ENCODE measurements at regions not wholly inside any gene's neighbourhood (a gene's known extent, or its start where the extent isn't known, plus 50 kb on each side); places are given as distances from the start of the nearest gene placed in this dataset.

- no peak for ATAC-seq
- TF ChIP-seq ARNTL (CRISPR knock-in tag; IDR thresholded peaks at IDR 0.05; ENCODE audit: borderline replicate concordance, low read depth): no peak
- no peak for TF ChIP-seq ZFP3 (CRISPR knock-in tag; IDR thresholded peaks at IDR 0.05)
- TF ChIP-seq SNAI2 (CRISPR knock-in tag; IDR thresholded peaks at IDR 0.05): no peak
- TF ChIP-seq ZC3H10 (CRISPR knock-in tag; IDR thresholded peaks at IDR 0.05): no peak
- no peak for TF ChIP-seq ESRRG (CRISPR knock-in tag; IDR thresholded peaks at IDR 0.05)
- TF ChIP-seq OSR1 (CRISPR knock-in tag; IDR thresholded peaks at IDR 0.05): no peak
- TF ChIP-seq PATZ1 (CRISPR knock-in tag; IDR thresholded peaks at IDR 0.05; ENCODE audit: borderline replicate concordance): no peak
- no peak for TF ChIP-seq CREB5 (CRISPR knock-in tag; IDR thresholded peaks at IDR 0.05; ENCODE audit: low read depth)
- TF ChIP-seq GLIS3 (CRISPR knock-in tag; IDR thresholded peaks at IDR 0.05): no peak
- no peak for TF ChIP-seq TCF4 (CRISPR knock-in tag; IDR thresholded peaks at IDR 0.05; ENCODE audit: borderline replicate concordance)
- TF ChIP-seq ZNF8 (CRISPR knock-in tag; IDR thresholded peaks at IDR 0.05): no peak
- no peak for TF ChIP-seq TOX (CRISPR knock-in tag; IDR thresholded peaks at IDR 0.05; ENCODE audit: borderline replicate concordance)
- TF ChIP-seq POU6F1 (CRISPR knock-in tag; IDR thresholded peaks at IDR 0.05; ENCODE audit: borderline replicate concordance, low read depth): no peak
These were observed 357.6 kb upstream of the ARID1B start for GRCh38 chr6:156419594-156419993.

GRCh38 chr6:156418253-156418652 is 358.9 kb upstream of the ARID1B start:
- TF ChIP-seq BACH2 (CRISPR knock-in tag; IDR thresholded peaks at IDR 0.05; ENCODE audit: borderline replicate concordance) (no peak), ESRRG (CRISPR knock-in tag; IDR thresholded peaks at IDR 0.05) (no peak), PPARA (CRISPR knock-in tag; IDR thresholded peaks at IDR 0.05; ENCODE audit: borderline replicate concordance) (no peak), TCF4 (CRISPR knock-in tag; IDR thresholded peaks at IDR 0.05; ENCODE audit: borderline replicate concordance) (no peak), CSDC2 (CRISPR knock-in tag; IDR thresholded peaks at IDR 0.05) (no peak), CSRNP3 (CRISPR knock-in tag; IDR thresholded peaks at IDR 0.05) (no peak), ZC3H10 (CRISPR knock-in tag; IDR thresholded peaks at IDR 0.05) (no peak), ZNF8 (CRISPR knock-in tag; IDR thresholded peaks at IDR 0.05) (no peak), ZNF70 (CRISPR knock-in tag; IDR thresholded peaks at IDR 0.05) (no peak)
- no peak for ATAC-seq

GRCh38 chr6:156416391-156416790 is 360.8 kb upstream of the ARID1B start:
- TF ChIP-seq ZFP3 (CRISPR knock-in tag; IDR thresholded peaks at IDR 0.05) (no peak), TCF4 (CRISPR knock-in tag; IDR thresholded peaks at IDR 0.05; ENCODE audit: borderline replicate concordance) (no peak), CSDC2 (CRISPR knock-in tag; IDR thresholded peaks at IDR 0.05) (no peak), ZNF565 (CRISPR knock-in tag; conservative IDR thresholded peaks at IDR 0.05; ENCODE audit: low read depth) (no peak), TSHZ2 (CRISPR knock-in tag; IDR thresholded peaks at IDR 0.05) (no peak), BACH2 (CRISPR knock-in tag; IDR thresholded peaks at IDR 0.05; ENCODE audit: borderline replicate concordance) (no peak), OSR1 (CRISPR knock-in tag; IDR thresholded peaks at IDR 0.05) (no peak), CREB5 (CRISPR knock-in tag; IDR thresholded peaks at IDR 0.05; ENCODE audit: low read depth) (no peak), ARNTL (CRISPR knock-in tag; IDR thresholded peaks at IDR 0.05; ENCODE audit: borderline replicate concordance, low read depth) (no peak), TOX (CRISPR knock-in tag; IDR thresholded peaks at IDR 0.05; ENCODE audit: borderline replicate concordance) (no peak), ZC3H10 (CRISPR knock-in tag; IDR thresholded peaks at IDR 0.05) (no peak), ESRRG (CRISPR knock-in tag; IDR thresholded peaks at IDR 0.05) (no peak), RARB (CRISPR knock-in tag; IDR thresholded peaks at IDR 0.05) (no peak), POU6F1 (CRISPR knock-in tag; IDR thresholded peaks at IDR 0.05; ENCODE audit: borderline replicate concordance, low read depth) (no peak), GLIS3 (CRISPR knock-in tag; IDR thresholded peaks at IDR 0.05) (no peak), SNAI2 (CRISPR knock-in tag; IDR thresholded peaks at IDR 0.05) (no peak), PATZ1 (CRISPR knock-in tag; IDR thresholded peaks at IDR 0.05; ENCODE audit: borderline replicate concordance) (no peak)
- ATAC-seq: no peak
